SU-DHL-6 (cell line): ENCODE measurements at regions not wholly inside any gene's neighbourhood (a gene's known extent, or its start where the extent isn't known, plus 50 kb on each side); places are given as distances from the start of the nearest gene placed in this dataset.

Source experiments
- H2AFZ ChIP-seq: fragments of 200-600 bp; sonication (generic); 2 replicates; pipeline ENCODE4 v1.6.1; 2014; ENCODE audit warnings: low read depth, mild to moderate bottlenecking, moderate library complexity, mixed read lengths, antibody characterized with exemption, low read length; ENCODE audit not compliant: severe bottlenecking
- H3F3A ChIP-seq: fragments of 200-600 bp; shearing (Covaris generic); 2 replicates; pipeline ENCODE4 v1.6.0; 2016; ENCODE audit warnings: antibody characterized with exemption, mild to moderate bottlenecking; ENCODE audit not compliant: insufficient read depth
- H3K27ac ChIP-seq: fragments of 200-600 bp; sonication (generic); 2 replicates; pipeline ENCODE4 v1.5.1; 2016; ENCODE audit warnings: low read depth, mild to moderate bottlenecking, low read length, moderate library complexity, mixed read lengths
- H3K27me3 ChIP-seq: fragments of 200-600 bp; sonication (generic), shearing (Covaris generic); 2 replicates; pipeline ENCODE4 v1.6.0; 2014; ENCODE audit warnings: mild to moderate bottlenecking, low read length
- H3K36me3 ChIP-seq: fragments of 200-600 bp; sonication (generic); 2 replicates; pipeline ENCODE4 v1.6.1; 2014; ENCODE audit warnings: mild to moderate bottlenecking, low read length, mixed read lengths
- H3K4me2 ChIP-seq: fragments of 300-600, 200-600 bp; shearing (Covaris generic), sonication (generic); 2 replicates; pipeline ENCODE4 v1.6.0; 2014; ENCODE audit warnings: low read length, low read depth, mild to moderate bottlenecking; ENCODE audit not compliant: poor library complexity, severe bottlenecking
- H3K4me3 ChIP-seq: fragments of 200-600 bp; sonication (generic); 2 replicates; pipeline ENCODE4 v1.5.1; 2014; ENCODE audit warnings: antibody characterized with exemption, low read length, mild to moderate bottlenecking, mixed read lengths; ENCODE audit not compliant: insufficient read depth, poor library complexity, severe bottlenecking
- H3K79me2 ChIP-seq: fragments of 200-600 bp; sonication (generic); 2 replicates; pipeline ENCODE4 v1.6.1; 2014; ENCODE audit warnings: mild to moderate bottlenecking, low read length, moderate library complexity; ENCODE audit not compliant: insufficient read depth
- H3K9ac ChIP-seq: fragments of 200-600 bp; sonication (generic); 2 replicates; pipeline ENCODE4 v1.7.0; 2014; ENCODE audit warnings: mild to moderate bottlenecking, low read length
- H3K9me2 ChIP-seq: fragments of 200-600 bp; sonication (generic); replicated peaks from 2 replicates; pipeline ENCODE4 v1.6.1; 2014; ENCODE audit warnings: low read length; ENCODE audit not compliant: insufficient read depth
- H3K9me3 ChIP-seq: fragments of 200-600 bp; sonication (generic); 2 replicates; pipeline ENCODE4 v1.6.1; 2014; ENCODE audit warnings: low read length, mixed read lengths; ENCODE audit not compliant: insufficient read depth
- H4K20me1 ChIP-seq: fragments of 200-600 bp; sonication (generic); 2 replicates; pipeline ENCODE4 v1.6.1; 2014; ENCODE audit warnings: low read depth, mild to moderate bottlenecking, antibody characterized with exemption, low read length, moderate library complexity, mixed read lengths
- CTCF ChIP-seq: fragments of 200-600 bp; sonication (generic); IDR thresholded peaks from one replicate; pipeline ENCODE4 v1.5.1; 2017; ENCODE audit warnings: antibody characterized with exemption, mild to moderate bottlenecking, low read length, moderate library complexity; ENCODE audit not compliant: insufficient read depth, poor library complexity, severe bottlenecking
- EZH2phosphoT487 ChIP-seq: fragments of 200-600 bp; sonication (generic), shearing (Covaris generic); conservative IDR thresholded peaks from 2 replicates; pipeline ENCODE4 v1.6.1; 2018; ENCODE audit warnings: mild to moderate bottlenecking, antibody characterized with exemption, low read length, moderate library complexity, mixed read lengths

- Histone ChIP-seq H3K9me3 (no peaks in the 10 kb centered on the region), H3K9me2 (no peaks in the 10 kb centered on the region), H3K9ac (no peak overlapping the region), H3K79me2 (no peaks in the 10 kb centered on the region), H2AFZ (no peak overlapping the region), H3K27ac (no peak overlapping the region), H3K36me3 (no peaks in the 10 kb centered on the region), H3K4me2 (no peak overlapping the region), H3K27me3 (no peaks in the 10 kb centered on the region), H4K20me1 (no peaks in the 10 kb centered on the region), H3F3A (no peaks in the 10 kb centered on the region), H3K4me3 (no peak overlapping the region)
- TF ChIP-seq EZH2phosphoT487, result no peak
- no peak for TF ChIP-seq CTCF
Measured at GRCh38 chrX:45347877-45348276, 147.2 kb upstream of the DIPK2B start.

- Histone ChIP-seq H3K9me2 (no peaks in the 10 kb centered on the region), H3K9me3 (no peaks in the 10 kb centered on the region), H3K27me3 (no peaks in the 10 kb centered on the region), H3F3A (no peaks in the 10 kb centered on the region), H2AFZ (no peak overlapping the region), H3K4me2 (no peak overlapping the region), H3K79me2 (no peaks in the 10 kb centered on the region), H3K4me3 (no peak overlapping the region), H3K27ac (no peak overlapping the region), H3K36me3 (no peaks in the 10 kb centered on the region), H3K9ac (no peak overlapping the region), H4K20me1 (no peaks in the 10 kb centered on the region)
- TF ChIP-seq EZH2phosphoT487, result no peak
Measured at GRCh38 chrX:45344594-45344993, 143.9 kb upstream of the DIPK2B start.

- no peak overlapping the region for H3K4me2 ChIP-seq
- no peak overlapping the region for H2AFZ ChIP-seq
- H3K79me2 ChIP-seq, result no peaks in the 10 kb centered on the region
- no peaks in the 10 kb centered on the region for H3F3A ChIP-seq
- no peaks in the 10 kb centered on the region for H3K9me2 ChIP-seq
- no peak overlapping the region for H3K4me3 ChIP-seq
- no peak overlapping the region for H3K27ac ChIP-seq
- no peaks in the 10 kb centered on the region for H3K36me3 ChIP-seq
- no peaks in the 10 kb centered on the region for H3K27me3 ChIP-seq
- H3K9me3 ChIP-seq, result no peaks in the 10 kb centered on the region
- H3K9ac ChIP-seq, result no peak overlapping the region
- H4K20me1 ChIP-seq, result no peaks in the 10 kb centered on the region
- no peak for TF ChIP-seq CTCF
Measured at GRCh38 chrX:45329217-45329616, 128.5 kb upstream of the DIPK2B start.

- no peak overlapping the region for H3K27ac ChIP-seq
- H3K4me3 ChIP-seq, result no peak overlapping the region
- H3K79me2 ChIP-seq, result no peaks in the 10 kb centered on the region
- H3K27me3 ChIP-seq, result no peaks in the 10 kb centered on the region
- H3K9me3 ChIP-seq, result no peaks in the 10 kb centered on the region
- H3K4me2 ChIP-seq, result no peak overlapping the region
- no peak overlapping the region for H2AFZ ChIP-seq
- no peak for TF ChIP-seq EZH2phosphoT487
- TF ChIP-seq CTCF, result no peak
- H3K9ac ChIP-seq, result no peak overlapping the region
- no peaks in the 10 kb centered on the region for H3F3A ChIP-seq
- no peaks in the 10 kb centered on the region for H3K36me3 ChIP-seq
- no peaks in the 10 kb centered on the region for H3K9me2 ChIP-seq
- no peaks in the 10 kb centered on the region for H4K20me1 ChIP-seq
Measured at GRCh38 chrX:45324941-45325340, 124.3 kb upstream of the DIPK2B start.
